ENCODE measurements at regions not wholly inside any gene's neighbourhood (a gene's known extent, or its start where the extent isn't known, plus 50 kb on each side); places are given as distances from the start of the nearest gene placed in this dataset.
"Not testable (repeated sequence)": the region's sequence is repeated elsewhere in the genome, so short reads cannot be mapped to it uniquely, and the experiment has no call there.

- no peak for DNase-seq
Observed at GRCh38 chr4:60822986-60823385, 377.1 kb upstream of the ADGRL3 start.

DNA sequence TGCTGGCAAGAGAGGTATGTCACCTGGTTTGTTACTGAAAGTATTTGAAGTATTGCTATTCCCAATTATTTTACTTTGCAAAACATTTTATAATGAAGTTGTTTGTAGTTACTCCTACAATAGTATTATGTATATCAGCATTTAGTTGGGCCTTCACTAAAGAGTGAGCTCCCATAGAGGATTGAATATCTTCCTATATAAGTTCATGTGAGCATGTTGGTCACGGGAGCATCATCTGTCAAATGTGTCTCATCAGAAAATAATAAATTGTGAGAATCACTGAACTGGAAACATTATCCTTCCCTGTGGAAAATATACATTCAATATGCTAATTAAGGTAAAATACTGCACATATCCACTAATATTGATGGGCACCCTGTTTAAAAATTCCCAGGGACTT, 360.1 kb upstream of the ADGRL3 start:
- DNase-seq: no peak

DNA sequence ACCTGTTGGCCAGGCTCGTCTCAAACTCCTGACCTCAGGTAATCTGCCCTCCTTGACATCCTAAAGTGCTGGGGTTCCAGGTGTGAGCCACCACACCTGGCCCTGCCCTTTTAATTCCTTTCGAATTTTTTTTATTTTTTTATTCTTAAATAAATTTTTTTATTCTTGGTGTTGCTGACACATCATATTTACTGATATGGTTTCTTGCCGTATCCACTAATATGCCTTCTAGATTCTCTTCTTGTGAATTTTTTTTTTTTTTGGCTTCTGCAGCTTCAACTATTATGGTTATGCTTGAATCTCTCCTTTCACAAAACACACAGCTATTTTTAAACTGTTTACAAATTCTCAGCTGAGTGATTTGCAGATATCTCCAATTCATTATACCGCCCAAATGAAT, 353.4 kb upstream of the ADGRL3 start:
- no peak for DNase-seq

DNA sequence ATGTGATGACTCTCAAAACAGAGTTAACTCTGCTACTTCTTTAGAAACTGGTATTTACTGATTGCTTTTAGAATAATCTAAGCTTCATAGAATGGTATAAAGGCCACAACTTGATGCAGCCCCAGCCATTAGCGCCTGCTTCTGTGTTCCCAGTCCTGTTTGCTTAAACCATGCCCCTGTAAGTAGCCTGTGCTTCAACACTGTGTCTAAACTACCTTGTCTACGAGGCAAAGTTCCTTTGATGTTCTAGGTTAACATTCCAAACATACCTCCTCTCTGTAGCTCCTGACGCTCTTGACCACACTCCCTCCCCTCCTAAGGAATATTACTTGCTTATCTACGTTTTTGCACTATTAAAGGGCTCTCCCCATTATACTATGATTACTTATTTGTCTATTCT, 352.5 kb upstream of the ADGRL3 start:
- DNase-seq: no peak

DNA sequence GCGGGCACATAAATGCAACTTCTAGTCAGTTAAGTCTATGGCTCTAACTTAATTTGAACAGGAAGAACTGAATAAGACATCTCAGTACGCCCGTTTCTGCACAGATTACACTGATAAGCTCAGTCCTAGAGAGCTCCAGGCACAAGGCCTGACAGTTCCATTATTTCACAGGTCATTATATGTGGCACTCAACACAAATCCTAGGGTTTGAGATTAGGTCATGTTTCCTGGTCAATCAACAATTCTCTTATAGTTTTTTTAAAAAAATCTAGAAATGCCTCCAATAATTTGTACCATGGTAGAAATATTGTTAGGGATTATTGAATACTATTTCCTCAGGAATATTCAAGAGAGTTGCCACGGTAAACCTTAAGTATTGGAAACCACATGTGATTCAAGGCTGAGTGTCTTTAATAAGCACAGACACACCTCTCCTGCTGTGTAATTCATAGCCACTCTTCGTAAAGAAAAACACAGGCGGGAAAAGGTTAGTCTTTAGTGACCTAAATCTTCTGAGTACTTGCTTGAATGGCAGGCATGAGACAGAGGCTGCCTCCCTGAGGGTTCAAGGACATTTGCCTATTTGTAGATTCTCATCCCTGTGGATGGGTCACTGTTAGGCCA, 342.9 kb upstream of the ADGRL3 start:
- DNase-seq: no peak

DNA sequence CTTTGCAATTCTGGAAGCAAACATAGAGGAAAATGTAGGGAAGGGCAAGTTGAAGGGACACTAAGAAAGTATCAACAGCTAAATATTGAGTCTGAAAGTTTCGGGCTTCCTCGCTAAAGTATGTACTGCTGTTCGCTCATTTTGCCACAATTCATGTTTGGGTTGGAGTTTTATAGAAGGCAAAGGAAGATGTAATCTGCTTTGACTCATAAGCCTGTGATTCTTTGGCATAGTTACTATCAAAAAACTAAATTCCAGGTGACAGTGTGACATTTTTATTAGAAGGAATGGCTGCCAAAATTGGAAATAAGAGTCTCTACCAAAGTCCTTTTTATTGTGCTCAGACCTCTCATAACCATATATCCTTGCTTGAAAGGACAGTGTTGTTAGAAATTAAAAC, 336.7 kb upstream of the ADGRL3 start:
- DNase-seq: no peak

GRCh38 chr4:60865273-60865672, 334.9 kb upstream of the ADGRL3 start:
- DNase-seq: no peak

DNA sequence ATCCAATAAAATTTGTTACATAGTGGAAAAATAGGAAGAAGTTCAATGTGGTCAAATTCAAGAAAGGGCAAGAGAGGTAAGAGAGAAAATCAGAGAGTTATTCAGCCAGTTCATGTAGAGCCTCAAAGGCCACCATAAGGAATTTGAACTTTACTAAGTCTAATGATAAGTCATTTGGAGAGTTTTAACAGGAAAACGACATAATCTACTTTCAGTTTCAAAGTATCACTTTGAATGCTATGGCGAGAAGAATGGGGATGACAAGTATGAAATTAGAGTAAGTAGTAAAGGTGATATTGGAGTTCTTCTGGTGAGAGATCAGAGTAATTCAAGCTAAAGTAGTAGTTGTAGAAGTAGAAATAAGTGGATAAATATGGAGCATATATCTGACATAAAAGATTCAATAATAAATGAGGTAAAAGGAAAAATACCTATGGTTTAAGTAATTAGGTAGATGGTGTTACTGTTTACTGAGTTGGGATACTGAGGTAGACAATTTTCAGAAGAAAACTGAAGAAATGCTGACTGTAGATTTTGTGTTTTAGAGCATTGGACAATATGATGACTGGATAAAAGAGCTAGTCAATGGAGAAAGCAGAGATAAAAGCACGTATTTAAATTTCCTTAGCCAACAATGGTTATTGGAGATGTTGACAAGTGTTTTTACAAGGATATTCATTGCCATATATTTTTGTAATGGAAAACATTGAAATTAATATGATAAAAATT, 331.7 kb upstream of the ADGRL3 start:
- no peak for DNase-seq

- DNase-seq: no peak
Observed at GRCh38 chr4:60879135-60879701, 320.9 kb upstream of the ADGRL3 start.

- DNase-seq: no peak
Observed at GRCh38 chr4:60884587-60884986, 315.5 kb upstream of the ADGRL3 start.

DNA sequence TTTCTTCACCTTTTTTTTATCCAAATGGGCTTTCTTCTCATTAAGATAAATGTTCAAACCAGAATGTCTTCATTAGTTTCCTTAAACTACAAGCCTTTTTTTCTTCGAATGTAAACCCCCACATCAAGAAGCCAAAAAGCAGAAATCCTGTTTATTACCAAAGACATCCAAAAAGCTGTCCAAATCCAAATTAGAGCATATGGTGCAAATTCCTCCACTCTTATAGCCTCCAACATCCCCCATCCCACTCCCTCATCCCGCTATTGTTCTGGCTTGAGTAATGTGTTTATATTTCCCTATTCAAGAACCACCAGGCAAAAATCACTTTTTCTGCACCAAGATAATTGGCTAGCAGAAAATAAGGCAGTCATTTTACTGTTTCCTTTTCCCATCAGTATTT, 315.1 kb upstream of the ADGRL3 start:
- no peak for DNase-seq

- DNase-seq: no peak
Observed at GRCh38 chr4:60890743-60891142, 309.4 kb upstream of the ADGRL3 start.

DNA sequence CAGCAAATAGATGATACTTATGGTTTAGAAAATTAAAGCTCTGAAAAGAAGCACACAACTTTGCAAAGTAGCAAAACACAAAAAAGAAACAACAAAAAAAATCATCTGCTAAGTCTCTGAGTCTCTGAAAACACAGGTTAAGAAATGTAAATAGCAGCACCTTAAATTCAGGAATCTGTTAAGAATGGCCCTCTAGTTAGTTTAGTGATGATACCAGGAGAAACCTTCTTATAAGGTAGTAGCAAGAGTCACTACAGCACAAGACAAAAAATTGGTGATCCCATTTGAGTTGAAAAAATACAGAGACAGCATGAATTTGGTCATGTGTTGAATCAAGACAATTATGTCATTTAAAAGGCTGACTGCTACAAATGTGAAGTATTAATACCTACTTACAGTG, 308.2 kb upstream of the ADGRL3 start:
- no peak for DNase-seq

- DNase-seq: no peak
Observed at GRCh38 chr4:60897415-60897814, 302.7 kb upstream of the ADGRL3 start.

GRCh38 chr4:60905162-60905561, 295.0 kb upstream of the ADGRL3 start:
- no peak for DNase-seq

- DNase-seq: no peak
Observed at GRCh38 chr4:60911127-60911526, 289.0 kb upstream of the ADGRL3 start.

DNA sequence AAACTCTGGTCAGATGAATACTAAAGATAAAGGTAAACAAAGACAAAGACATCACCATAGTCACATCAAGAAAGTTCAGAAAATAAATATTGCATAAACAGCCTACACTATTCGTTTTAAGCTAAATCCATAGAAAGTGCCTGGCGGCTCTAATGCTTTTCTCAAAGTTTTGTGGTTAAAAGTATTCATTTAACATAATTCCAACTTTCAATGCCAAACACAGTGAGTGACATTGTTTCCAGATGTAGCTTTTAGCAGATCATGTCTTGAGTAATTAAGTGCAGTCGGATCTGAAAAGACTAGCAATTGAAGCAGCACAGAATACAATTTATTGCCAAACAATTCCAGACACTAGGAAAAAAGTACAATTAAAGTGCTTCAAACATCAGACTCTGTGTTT, 287.1 kb upstream of the ADGRL3 start:
- no peak for DNase-seq

DNA sequence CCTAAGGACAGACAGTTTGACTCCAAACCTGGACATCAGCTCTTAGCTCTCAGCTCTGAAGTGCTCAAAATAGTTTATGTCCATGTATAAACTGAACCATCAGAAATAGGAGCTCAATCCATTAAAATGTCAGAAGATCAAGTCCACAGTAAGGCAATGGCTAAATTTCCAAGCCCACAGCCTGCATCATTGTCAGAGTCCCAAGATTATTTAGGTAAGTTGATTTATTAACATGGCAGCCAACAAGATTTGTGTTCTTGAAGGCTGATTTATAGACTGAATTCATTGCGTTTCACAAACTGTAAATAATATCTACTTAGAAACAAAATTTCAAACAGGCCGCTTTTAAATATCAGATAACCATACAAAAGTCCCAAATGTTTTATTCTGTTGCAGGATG, 286.5 kb upstream of the ADGRL3 start:
- no peak for DNase-seq

- DNase-seq: not testable (repeated sequence)
Observed at GRCh38 chr4:60921735-60922134, 278.4 kb upstream of the ADGRL3 start.

DNA sequence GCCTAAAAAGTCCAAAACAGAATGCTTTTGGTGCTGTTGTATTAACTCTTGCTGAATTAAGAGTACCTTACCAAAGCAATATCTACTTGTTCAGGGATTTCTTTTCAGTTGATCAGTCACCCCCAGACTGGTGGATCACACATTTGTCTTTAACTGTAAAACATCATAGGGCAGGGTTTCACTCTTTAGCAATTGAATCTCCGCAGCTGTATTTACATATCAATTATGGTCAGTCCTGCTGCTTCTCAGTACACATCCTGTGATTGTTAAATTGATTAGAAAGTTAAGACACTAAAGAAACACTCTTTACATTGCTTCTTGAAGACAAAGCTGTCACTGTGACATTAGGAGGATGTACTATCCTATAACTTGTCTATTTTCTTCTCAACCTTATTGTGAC, 277.1 kb upstream of the ADGRL3 start:
- DNase-seq: no peak

DNA sequence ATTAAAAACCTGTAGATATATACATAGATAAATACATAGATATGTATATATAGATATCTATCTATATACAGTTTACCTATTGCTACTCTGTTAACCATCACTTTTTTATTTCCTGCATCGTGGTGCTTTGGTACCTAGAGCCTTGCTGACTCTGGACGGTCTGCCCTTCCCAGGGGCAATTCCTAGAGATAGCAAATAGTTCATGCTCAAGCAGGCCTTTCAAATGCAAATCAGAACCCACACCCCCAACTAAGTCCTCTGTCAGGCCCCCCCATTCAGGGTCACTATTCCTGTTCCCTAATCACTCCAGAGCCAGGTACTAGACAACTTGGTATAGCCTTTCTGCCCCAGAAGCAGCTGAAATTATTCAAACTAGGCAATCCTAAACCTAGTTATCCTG, 273.5 kb upstream of the ADGRL3 start:
- no peak for DNase-seq

DNA sequence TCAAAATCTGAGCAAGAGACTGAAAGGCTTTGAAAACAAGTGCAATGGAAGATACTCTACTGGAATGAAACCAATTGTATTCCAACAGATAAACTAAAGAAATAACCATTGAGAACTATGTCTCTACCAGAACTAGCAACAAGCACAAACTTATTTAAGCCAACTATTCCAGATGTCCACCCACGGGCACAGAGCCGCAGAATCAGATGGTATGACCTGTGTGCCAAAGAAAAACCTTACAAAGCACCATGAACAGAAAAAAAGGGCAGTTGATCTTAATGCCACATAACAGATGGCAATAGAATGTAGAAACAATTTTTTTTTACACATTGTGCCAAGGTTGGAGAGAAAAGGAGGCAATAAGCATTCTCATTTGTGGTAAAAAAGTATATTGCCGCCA, 269.3 kb upstream of the ADGRL3 start:
- no peak for DNase-seq

GRCh38 chr4:60934566-60935295, 265.4 kb upstream of the ADGRL3 start:
- no peak for DNase-seq

DNA sequence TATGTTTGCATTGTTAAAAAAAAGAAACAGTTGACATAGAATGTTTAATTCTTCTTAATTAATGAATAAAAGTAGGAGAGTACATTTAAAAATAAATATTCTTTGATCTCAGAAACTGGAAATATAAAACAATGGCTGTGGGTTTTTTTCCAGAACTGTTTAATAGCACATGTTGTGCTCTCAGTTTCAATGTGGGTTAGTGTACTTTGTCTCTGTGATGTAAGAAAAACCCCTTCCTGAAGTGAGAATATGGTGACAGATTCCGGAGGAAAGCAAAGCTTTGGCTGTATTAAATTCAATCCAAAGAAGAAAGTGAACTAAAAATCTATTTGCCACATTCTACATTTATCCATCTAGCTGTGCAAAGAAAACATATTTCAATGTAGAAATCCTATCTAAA, 261.9 kb upstream of the ADGRL3 start:
- DNase-seq: no peak

Measured in stimulated activated CD4-positive, alpha-beta T cell treated with anti-CD3 and anti-CD28 coated beads, Interleukin-2, amount 100 ng/mL, for 24 hours (primary cell).